SJCRH30 (cell line): ENCODE measurements at regions not wholly inside any gene's neighbourhood (a gene's known extent, or its start where the extent isn't known, plus 50 kb on each side); places are given as distances from the start of the nearest gene placed in this dataset.
A peak's percentile ranks its signal among the peaks of the same experiment; 100 is the strongest.

Source experiments
- DNase-seq, 2 experiments: peaks; one replicate each; pipeline ENCODE4 v3.0.0-alpha.2; 2015 to 2020
- H3K27ac ChIP-seq: fragments of 250-450 bp; sonication (Bioruptor Pico); 2 replicates; pipeline ENCODE4 v1.5.1; 2020; ENCODE audit warnings: mild to moderate bottlenecking, moderate library complexity
- H3K27me3 ChIP-seq: fragments of 250-450 bp; sonication (Bioruptor Pico); 2 replicates; pipeline ENCODE4 v1.5.1; 2020; ENCODE audit warnings: mild to moderate bottlenecking, moderate library complexity
- H3K36me3 ChIP-seq: fragments of 250-450 bp; sonication (Bioruptor Pico); 2 replicates; pipeline ENCODE4 v1.5.1; 2020; ENCODE audit warnings: mild to moderate bottlenecking, moderate library complexity
- H3K4me1 ChIP-seq: fragments of 250-450 bp; sonication (Bioruptor Pico); 2 replicates; pipeline ENCODE4 v1.5.1; 2020; ENCODE audit warnings: mild to moderate bottlenecking, moderate library complexity
- H3K4me3 ChIP-seq: fragments of 250-450 bp; sonication (Bioruptor Pico); 2 replicates; pipeline ENCODE4 v1.5.1; 2020; ENCODE audit warnings: mild to moderate bottlenecking, moderate library complexity
- H3K9me3 ChIP-seq: fragments of 250-450 bp; sonication (Bioruptor Pico); replicated peaks from 2 replicates; pipeline ENCODE4 v1.5.1; 2020; ENCODE audit warnings: mild to moderate bottlenecking, moderate library complexity

GRCh38 chr15:67976506-67977073, 77.5 kb upstream of the PIAS1 start:
- Histone ChIP-seq H3K36me3 (no peaks in the 10 kb centered on the region), H3K4me1 (peaks cover 3% of the 10 kb centered on the region; the same call in 1 of the 2 replicates), H3K27ac (no peak overlapping the region), H3K4me3 (no peak overlapping the region), H3K9me3 (no peaks in the 10 kb centered on the region), H3K27me3 (no peaks in the 10 kb centered on the region)
- DNase-seq = no peak

GRCh38 chr15:67977414-67978089, 76.6 kb upstream of the PIAS1 start:
- H3K4me1 ChIP-seq = peaks cover 3% of the 10 kb centered on the region; the same call in 1 of the 2 replicates
- no peak overlapping the region for H3K4me3 ChIP-seq
- no peaks in the 10 kb centered on the region for H3K27me3 ChIP-seq
- no peaks in the 10 kb centered on the region for H3K36me3 ChIP-seq
- no peak overlapping the region for H3K27ac ChIP-seq
- no peak for DNase-seq
- no peaks in the 10 kb centered on the region for H3K9me3 ChIP-seq

- Histone ChIP-seq H3K27ac (no peak overlapping the region), H3K9me3 (no peaks in the 10 kb centered on the region), H3K27me3 (no peaks in the 10 kb centered on the region), H3K4me1 (peaks cover 3% of the 10 kb centered on the region; the same call in 1 of the 2 replicates), H3K36me3 (no peaks in the 10 kb centered on the region), H3K4me3 (no peak overlapping the region)
- peak; percentile 47 to 69 for DNase-seq
Measured at GRCh38 chr15:67979281-67979680, 74.8 kb upstream of the PIAS1 start.

- DNase-seq = no peak
- Histone ChIP-seq H3K27ac (no peak overlapping the region), H3K27me3 (no peaks in the 10 kb centered on the region), H3K9me3 (no peaks in the 10 kb centered on the region), H3K36me3 (no peaks in the 10 kb centered on the region), H3K4me3 (no peak overlapping the region), H3K4me1 (peaks cover 3% of the 10 kb centered on the region; the same call in 1 of the 2 replicates)
Measured at GRCh38 chr15:67980171-67980570, 73.9 kb upstream of the PIAS1 start.

- Histone ChIP-seq H3K27ac (no peak overlapping the region), H3K27me3 (no peaks in the 10 kb centered on the region), H3K4me1 (peaks cover 3% of the 10 kb centered on the region; the same call in 1 of the 2 replicates), H3K9me3 (no peaks in the 10 kb centered on the region), H3K4me3 (no peak overlapping the region), H3K36me3 (no peaks in the 10 kb centered on the region)
- DNase-seq = no peak
Measured at GRCh38 chr15:67980773-67981685, 73.1 kb upstream of the PIAS1 start.

GRCh38 chr15:67981848-67982247, 72.3 kb upstream of the PIAS1 start:
- H3K27me3 ChIP-seq = no peaks in the 10 kb centered on the region
- H3K9me3 ChIP-seq = no peaks in the 10 kb centered on the region
- peaks cover 3% of the 10 kb centered on the region; the same call in 1 of the 2 replicates for H3K4me1 ChIP-seq
- H3K36me3 ChIP-seq = no peaks in the 10 kb centered on the region
- DNase-seq = no peak
- H3K4me3 ChIP-seq = no peak overlapping the region
- H3K27ac ChIP-seq = no peak overlapping the region

GRCh38 chr15:67991706-67992105, 62.4 kb upstream of the PIAS1 start:
- Histone ChIP-seq H3K36me3 (no peaks in the 10 kb centered on the region), H3K4me1 (no peaks in the 10 kb centered on the region), H3K9me3 (no peaks in the 10 kb centered on the region), H3K27ac (no peak overlapping the region), H3K27me3 (no peaks in the 10 kb centered on the region; the same call in 1 of the 2 replicates), H3K4me3 (no peak overlapping the region)
- no peak for DNase-seq

- Histone ChIP-seq H3K9me3 (no peaks in the 10 kb centered on the region), H3K27ac (no peak overlapping the region), H3K27me3 (no peaks in the 10 kb centered on the region), H3K4me1 (no peaks in the 10 kb centered on the region), H3K4me3 (no peak overlapping the region), H3K36me3 (no peaks in the 10 kb centered on the region)
- DNase-seq = no peak
Measured at GRCh38 chr15:67992411-67992810, 61.7 kb upstream of the PIAS1 start.

GRCh38 chr15:67992834-67993233, 61.3 kb upstream of the PIAS1 start:
- Histone ChIP-seq H3K9me3 (no peaks in the 10 kb centered on the region), H3K4me1 (no peaks in the 10 kb centered on the region), H3K36me3 (no peaks in the 10 kb centered on the region), H3K4me3 (no peak overlapping the region), H3K27me3 (no peaks in the 10 kb centered on the region), H3K27ac (no peak overlapping the region)
- DNase-seq = no peak

GRCh38 chr15:67997996-67998395, 56.1 kb upstream of the PIAS1 start:
- Histone ChIP-seq H3K4me3 (no peak overlapping the region), H3K27me3 (no peaks in the 10 kb centered on the region), H3K4me1 (no peaks in the 10 kb centered on the region), H3K36me3 (no peaks in the 10 kb centered on the region), H3K9me3 (no peaks in the 10 kb centered on the region), H3K27ac (no peak overlapping the region)
- no peak for DNase-seq

GRCh38 chr15:67998599-67999133, 55.4 kb upstream of the PIAS1 start:
- no peak for DNase-seq
- Histone ChIP-seq H3K27ac (no peak overlapping the region), H3K9me3 (no peaks in the 10 kb centered on the region), H3K4me3 (no peak overlapping the region), H3K27me3 (no peaks in the 10 kb centered on the region), H3K36me3 (no peaks in the 10 kb centered on the region), H3K4me1 (no peaks in the 10 kb centered on the region)

- Histone ChIP-seq H3K4me1 (no peaks in the 10 kb centered on the region), H3K36me3 (no peaks in the 10 kb centered on the region)
- DNase-seq = no peak
Measured at GRCh38 chr15:67999320-68000100, 54.6 kb upstream of the PIAS1 start.

GRCh38 chr15:68000754-68001153, 53.4 kb upstream of the PIAS1 start:
- Histone ChIP-seq H3K4me3 (no peak overlapping the region), H3K4me1 (no peaks in the 10 kb centered on the region), H3K9me3 (no peaks in the 10 kb centered on the region), H3K36me3 (no peaks in the 10 kb centered on the region), H3K27ac (no peak overlapping the region), H3K27me3 (no peaks in the 10 kb centered on the region)
- DNase-seq = no peak

More at GRCh38 chr15:67999320-68000100, 54.6 kb upstream of the PIAS1 start:
- Histone ChIP-seq H3K27ac (no peak overlapping the region), H3K4me3 (no peak overlapping the region), H3K9me3 (no peaks in the 10 kb centered on the region), H3K27me3 (no peaks in the 10 kb centered on the region)

GRCh38 chr15:68001811-68002210, 52.3 kb upstream of the PIAS1 start:
- Histone ChIP-seq H3K9me3 (no peaks in the 10 kb centered on the region), H3K36me3 (no peaks in the 10 kb centered on the region), H3K27ac (no peak overlapping the region), H3K4me1 (no peaks in the 10 kb centered on the region), H3K4me3 (no peak overlapping the region), H3K27me3 (no peaks in the 10 kb centered on the region)
- DNase-seq = no peak
